Adrenal gland (tissue), 5 donors: ENCODE measurements at regions not wholly inside any gene's neighbourhood (a gene's known extent, or its start where the extent isn't known, plus 50 kb on each side); places are given as distances from the start of the nearest gene placed in this dataset.

Experiments
- CTCF ChIP-seq, 6 experiments: fragments of 450-650 bp in 4 of 6; fragments of 200-600 bp in 2 of 6; sonication (generic) in 1 of 6; IDR thresholded peaks; 1 replicate in 5 of 6; 2 replicates in 1 of 6; pipeline versions ENCODE4 v1.5.1 to v1.8.0; 2016 to 2021; ENCODE audit warnings: antibody characterized with exemption in 6 of 6, mild to moderate bottlenecking in 2 of 6, moderate library complexity in 1 of 6
- POLR2A ChIP-seq, 2 donors: fragments of 450-650 bp; IDR thresholded peaks; one replicate each; pipeline ENCODE4 v1.6.1; 2017; ENCODE audit warnings: antibody characterized with exemption in 2 of 2, mild to moderate bottlenecking in 2 of 2, moderate library complexity in 1 of 2
- donor health status: DM: no; HTN: no; CAD: no.

GRCh38 chr1:234776876-234777855 lies 167.2 kb upstream of the IRF2BP2 start:
- TF ChIP-seq CTCF (IDR thresholded peaks at IDR 0.05) (no peak), POLR2A (IDR thresholded peaks at IDR 0.05) (no peak)
